ENCODE measurements at regions not wholly inside any gene's neighbourhood (a gene's known extent, or its start where the extent isn't known, plus 50 kb on each side); places are given as distances from the start of the nearest gene placed in this dataset.

- H3K4me2 ChIP-seq (ENCODE audit: low read length, poor library complexity, severe bottlenecking) = no peak overlapping the region
- H3K9me3 ChIP-seq (ENCODE audit: control insufficient read depth, low read length) = no peaks in the 10 kb centered on the region
- H2BK15ac ChIP-seq (ENCODE audit: low read depth, poor library complexity, severe bottlenecking) = no peak overlapping the region
- no peak overlapping the region for H3K14ac ChIP-seq (ENCODE audit: low read length in 2 of 2)
- 32% methylated on average over 6 of the region's 7 CpGs for WGBS
- no peak overlapping the region for H4K8ac ChIP-seq (ENCODE audit: low read length)
- H3K23ac ChIP-seq (ENCODE audit: low read length in 2 of 2) = no peak overlapping the region
- H3K27me3 ChIP-seq (ENCODE audit: control insufficient read depth in 1 of 2, insufficient read depth in 1 of 2, low read length in 2 of 2) = peaks cover 0 to 2% of the 10 kb centered on the region in 2 experiments
- peak; percentile 78 for DNase-seq
- H3K36me3 ChIP-seq (ENCODE audit: control insufficient read depth in 1 of 2, insufficient read depth in 2 of 2, low read depth in 1 of 2, low read length in 2 of 2) = no peaks in the 10 kb centered on the region
- H3K4me1 ChIP-seq (ENCODE audit: control insufficient read depth, insufficient read depth, low read depth, low read length) = peaks cover 13% of the 10 kb centered on the region
- no peak overlapping the region for H3K18ac ChIP-seq (ENCODE audit: low read depth in 1 of 2, low read length in 2 of 2)
- no peak overlapping the region for H2BK120ac ChIP-seq (ENCODE audit: low read depth, low read length)
- H3K4me3 ChIP-seq (ENCODE audit: insufficient read depth in 1 of 2, low read depth in 1 of 2, low read length in 2 of 2) = no peak overlapping the region
- H4K91ac ChIP-seq (ENCODE audit: low read length) = no peak overlapping the region
- no peak overlapping the region for H3K4ac ChIP-seq (ENCODE audit: low read depth in 1 of 2, low read length in 2 of 2)
- no peak overlapping the region for H2AFZ ChIP-seq (ENCODE audit: low read depth, low read length)
- H3K9ac ChIP-seq (ENCODE audit: low read length) = peak overlapping the region; percentile 15
- H2BK12ac ChIP-seq (ENCODE audit: low read length in 2 of 2) = no peak overlapping the region
- H2BK5ac ChIP-seq (ENCODE audit: low read depth, low read length, poor library complexity, severe bottlenecking) = no peak overlapping the region
- H3K79me1 ChIP-seq (replicated peaks; ENCODE audit: low read length, poor library complexity, severe bottlenecking) = no peaks in the 10 kb centered on the region
- H2AK5ac ChIP-seq (ENCODE audit: low read length, severe bottlenecking) = peak overlapping the region; percentile 87
- no peak overlapping the region for H3K27ac ChIP-seq (ENCODE audit: low read length, poor library complexity, severe bottlenecking)
Measured at GRCh38 chr6:11328613-11329247, 96.3 kb upstream of the NEDD9 start.

- Histone ChIP-seq H3K4me3 (ENCODE audit: insufficient read depth in 1 of 2, low read depth in 1 of 2, low read length in 2 of 2) (no peak overlapping the region), H3K27ac (ENCODE audit: low read length, poor library complexity, severe bottlenecking) (no peak overlapping the region), H2BK15ac (ENCODE audit: low read depth, poor library complexity, severe bottlenecking) (no peak overlapping the region), H3K79me1 (replicated peaks; ENCODE audit: low read length, poor library complexity, severe bottlenecking) (no peaks in the 10 kb centered on the region), H3K4me2 (ENCODE audit: low read length, poor library complexity, severe bottlenecking) (no peak overlapping the region), H3K27me3 (ENCODE audit: control insufficient read depth in 1 of 2, insufficient read depth in 1 of 2, low read length in 2 of 2) (peaks cover 0 to 2% of the 10 kb centered on the region in 2 experiments), H2BK12ac (ENCODE audit: low read length in 2 of 2) (no peak overlapping the region), H3K4ac (ENCODE audit: low read depth in 1 of 2, low read length in 2 of 2) (no peak overlapping the region), H4K8ac (ENCODE audit: low read length) (no peak overlapping the region), H3K23ac (ENCODE audit: low read length in 2 of 2) (no peak overlapping the region), H3K9ac (ENCODE audit: low read length) (no peak overlapping the region), H2BK120ac (ENCODE audit: low read depth, low read length) (no peak overlapping the region), H3K36me3 (ENCODE audit: control insufficient read depth in 1 of 2, insufficient read depth in 2 of 2, low read depth in 1 of 2, low read length in 2 of 2) (no peaks in the 10 kb centered on the region), H3K4me1 (ENCODE audit: control insufficient read depth, insufficient read depth, low read depth, low read length) (peaks cover 15% of the 10 kb centered on the region), H2BK5ac (ENCODE audit: low read depth, low read length, poor library complexity, severe bottlenecking) (no peak overlapping the region), H2AK5ac (ENCODE audit: low read length, severe bottlenecking) (no peak overlapping the region), H2AFZ (ENCODE audit: low read depth, low read length) (no peak overlapping the region), H3K9me3 (ENCODE audit: control insufficient read depth, low read length) (no peaks in the 10 kb centered on the region), H3K18ac (ENCODE audit: low read depth in 1 of 2, low read length in 2 of 2) (no peak overlapping the region), H4K91ac (ENCODE audit: low read length) (peak overlapping the region; percentile 23), H3K14ac (ENCODE audit: low read length in 2 of 2) (no peak overlapping the region)
- no peak for DNase-seq
- 96% methylated on average over 2 of the region's 3 CpGs for WGBS
Measured at GRCh38 chr6:11327961-11328360, 95.5 kb upstream of the NEDD9 start.

GRCh38 chr6:11326116-11326515 lies 93.6 kb upstream of the NEDD9 start:
- H2BK15ac ChIP-seq (ENCODE audit: low read depth, poor library complexity, severe bottlenecking) = no peak overlapping the region
- H3K18ac ChIP-seq (ENCODE audit: low read depth in 1 of 2, low read length in 2 of 2) = no peak overlapping the region
- no peak overlapping the region for H3K4me3 ChIP-seq (ENCODE audit: insufficient read depth in 1 of 2, low read depth in 1 of 2, low read length in 2 of 2)
- no peaks in the 10 kb centered on the region for H3K9me3 ChIP-seq (ENCODE audit: control insufficient read depth, low read length)
- H4K8ac ChIP-seq (ENCODE audit: low read length) = no peak overlapping the region
- H3K79me1 ChIP-seq (replicated peaks; ENCODE audit: low read length, poor library complexity, severe bottlenecking) = no peaks in the 10 kb centered on the region
- no peak overlapping the region for H3K4me2 ChIP-seq (ENCODE audit: low read length, poor library complexity, severe bottlenecking)
- DNase-seq = no peak
- no peak overlapping the region for H2BK120ac ChIP-seq (ENCODE audit: low read depth, low read length)
- H3K36me3 ChIP-seq (ENCODE audit: control insufficient read depth in 1 of 2, insufficient read depth in 2 of 2, low read depth in 1 of 2, low read length in 2 of 2) = no peaks in the 10 kb centered on the region
- no peak overlapping the region for H3K23ac ChIP-seq (ENCODE audit: low read length in 2 of 2)
- H4K91ac ChIP-seq (ENCODE audit: low read length) = no peak overlapping the region
- peaks cover 15% of the 10 kb centered on the region for H3K4me1 ChIP-seq (ENCODE audit: control insufficient read depth, insufficient read depth, low read depth, low read length)
- no peak overlapping the region for H2BK12ac ChIP-seq (ENCODE audit: low read length in 2 of 2)
- H3K27me3 ChIP-seq (ENCODE audit: control insufficient read depth in 1 of 2, insufficient read depth in 1 of 2, low read length in 2 of 2) = no peaks in the 10 kb centered on the region
- H2AK5ac ChIP-seq (ENCODE audit: low read length, severe bottlenecking) = no peak overlapping the region
- no peak overlapping the region for H3K27ac ChIP-seq (ENCODE audit: low read length, poor library complexity, severe bottlenecking)
- no peak overlapping the region for H2AFZ ChIP-seq (ENCODE audit: low read depth, low read length)
- no peak overlapping the region for H3K4ac ChIP-seq (ENCODE audit: low read depth in 1 of 2, low read length in 2 of 2)
- no peak overlapping the region for H2BK5ac ChIP-seq (ENCODE audit: low read depth, low read length, poor library complexity, severe bottlenecking)
- WGBS = 100% methylated on average over 2 of the region's 2 CpGs
- H3K9ac ChIP-seq (ENCODE audit: low read length) = no peak overlapping the region
- H3K14ac ChIP-seq (ENCODE audit: low read length in 2 of 2) = no peak overlapping the region

- Histone ChIP-seq H3K4me2 (ENCODE audit: low read length, poor library complexity, severe bottlenecking) (no peak overlapping the region), H3K9ac (ENCODE audit: low read length) (no peak overlapping the region), H2BK15ac (ENCODE audit: low read depth, poor library complexity, severe bottlenecking) (no peak overlapping the region), H3K79me1 (replicated peaks; ENCODE audit: low read length, poor library complexity, severe bottlenecking) (no peaks in the 10 kb centered on the region), H2BK120ac (ENCODE audit: low read depth, low read length) (no peak overlapping the region), H3K9me3 (ENCODE audit: control insufficient read depth, low read length) (no peaks in the 10 kb centered on the region), H3K14ac (ENCODE audit: low read length in 2 of 2) (peak overlapping the region in 1 of 2 experiments; percentile 75), H2BK5ac (ENCODE audit: low read depth, low read length, poor library complexity, severe bottlenecking) (no peak overlapping the region), H2AFZ (ENCODE audit: low read depth, low read length) (no peak overlapping the region), H3K4me3 (ENCODE audit: insufficient read depth in 1 of 2, low read depth in 1 of 2, low read length in 2 of 2) (no peak overlapping the region), H3K23ac (ENCODE audit: low read length in 2 of 2) (no peak overlapping the region), H3K36me3 (ENCODE audit: control insufficient read depth in 1 of 2, insufficient read depth in 2 of 2, low read depth in 1 of 2, low read length in 2 of 2) (no peaks in the 10 kb centered on the region), H2BK12ac (ENCODE audit: low read length in 2 of 2) (no peak overlapping the region), H3K4me1 (ENCODE audit: control insufficient read depth, insufficient read depth, low read depth, low read length) (peaks cover 17% of the 10 kb centered on the region), H3K18ac (ENCODE audit: low read depth in 1 of 2, low read length in 2 of 2) (no peak overlapping the region), H3K27ac (ENCODE audit: low read length, poor library complexity, severe bottlenecking) (no peak overlapping the region), H3K27me3 (ENCODE audit: control insufficient read depth in 1 of 2, insufficient read depth in 1 of 2, low read length in 2 of 2) (no peaks in the 10 kb centered on the region), H3K4ac (ENCODE audit: low read depth in 1 of 2, low read length in 2 of 2) (no peak overlapping the region), H4K8ac (ENCODE audit: low read length) (no peak overlapping the region), H2AK5ac (ENCODE audit: low read length, severe bottlenecking) (no peak overlapping the region), H4K91ac (ENCODE audit: low read length) (no peak overlapping the region)
- WGBS = 96% methylated on average over 6 of the region's 6 CpGs
- DNase-seq = peak; percentile 33
Measured at GRCh38 chr6:11324453-11325015, 92.1 kb upstream of the NEDD9 start.
